VCaP (cell line): ENCODE measurements at regions not wholly inside any gene's neighbourhood (a gene's known extent, or its start where the extent isn't known, plus 50 kb on each side); places are given as distances from the start of the nearest gene placed in this dataset.

ENCODE experiments used
- H3K27ac ChIP-seq: fragments of 450-650 bp; 2 replicates; pipeline ENCODE4 v1.5.1; 2017
- TF ChIP-seq, protein P1 (sequence below): fragments of 450-650 bp; conservative IDR thresholded peaks from 2 replicates; pipeline ENCODE4 v1.5.1; 2017; ENCODE audit warnings: mild to moderate bottlenecking, moderate library complexity

- TF ChIP-seq, protein P1, sequence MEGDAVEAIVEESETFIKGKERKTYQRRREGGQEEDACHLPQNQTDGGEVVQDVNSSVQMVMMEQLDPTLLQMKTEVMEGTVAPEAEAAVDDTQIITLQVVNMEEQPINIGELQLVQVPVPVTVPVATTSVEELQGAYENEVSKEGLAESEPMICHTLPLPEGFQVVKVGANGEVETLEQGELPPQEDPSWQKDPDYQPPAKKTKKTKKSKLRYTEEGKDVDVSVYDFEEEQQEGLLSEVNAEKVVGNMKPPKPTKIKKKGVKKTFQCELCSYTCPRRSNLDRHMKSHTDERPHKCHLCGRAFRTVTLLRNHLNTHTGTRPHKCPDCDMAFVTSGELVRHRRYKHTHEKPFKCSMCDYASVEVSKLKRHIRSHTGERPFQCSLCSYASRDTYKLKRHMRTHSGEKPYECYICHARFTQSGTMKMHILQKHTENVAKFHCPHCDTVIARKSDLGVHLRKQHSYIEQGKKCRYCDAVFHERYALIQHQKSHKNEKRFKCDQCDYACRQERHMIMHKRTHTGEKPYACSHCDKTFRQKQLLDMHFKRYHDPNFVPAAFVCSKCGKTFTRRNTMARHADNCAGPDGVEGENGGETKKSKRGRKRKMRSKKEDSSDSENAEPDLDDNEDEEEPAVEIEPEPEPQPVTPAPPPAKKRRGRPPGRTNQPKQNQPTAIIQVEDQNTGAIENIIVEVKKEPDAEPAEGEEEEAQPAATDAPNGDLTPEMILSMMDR, result no peak
- no peak overlapping the region for H3K27ac ChIP-seq
These were observed 76.3 kb upstream of the IQSEC1 start for GRCh38 chr3:13149330-13150108.

DNA sequence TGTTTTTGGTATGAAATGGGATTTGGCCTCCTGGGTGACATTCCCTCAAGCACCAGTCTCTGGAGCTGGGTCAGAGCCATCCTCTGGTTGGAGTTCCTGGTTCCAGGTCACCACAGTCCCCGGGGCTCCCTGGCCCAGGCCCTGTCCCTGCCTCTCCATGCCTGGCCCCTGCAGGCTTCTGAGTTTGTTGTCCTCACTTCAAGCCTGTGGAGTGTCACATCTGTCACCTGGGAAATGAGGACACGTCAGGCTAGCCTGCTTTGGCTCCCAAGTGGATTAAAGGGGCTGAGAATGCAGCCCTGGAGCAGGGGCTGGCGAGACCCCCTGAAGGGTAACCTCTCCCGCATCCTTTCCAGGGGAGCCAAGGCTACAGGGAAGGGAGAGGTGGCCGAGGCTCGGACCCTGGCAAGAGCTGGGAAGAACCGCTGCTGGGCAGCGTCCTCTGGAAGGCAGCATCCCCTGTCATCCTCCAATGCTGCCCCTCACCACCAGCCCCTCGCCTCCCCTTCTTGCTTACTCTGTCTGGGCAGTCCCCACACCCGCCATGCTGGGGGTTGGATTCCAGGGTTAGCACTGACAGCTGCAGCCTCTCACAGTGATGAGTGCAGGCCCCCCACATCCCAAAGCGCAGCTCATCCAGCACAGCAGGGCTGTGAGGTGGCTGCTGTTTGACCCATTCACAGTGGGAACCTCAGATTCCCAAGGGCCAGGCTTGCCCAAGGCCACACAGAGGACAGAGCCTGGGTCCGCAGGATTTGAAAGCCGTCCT lies 75.5 kb upstream of the IQSEC1 start:
- H3K27ac ChIP-seq, result no peak overlapping the region
- TF ChIP-seq, protein P1, result no peak

GRCh38 chr3:13148126-13148525 lies 74.9 kb upstream of the IQSEC1 start:
- TF ChIP-seq, protein P1, result no peak
- no peak overlapping the region for H3K27ac ChIP-seq

GRCh38 chr3:13147344-13147743 lies 74.1 kb upstream of the IQSEC1 start:
- TF ChIP-seq, protein P1, result no peak
- H3K27ac ChIP-seq, result no peak overlapping the region

DNA sequence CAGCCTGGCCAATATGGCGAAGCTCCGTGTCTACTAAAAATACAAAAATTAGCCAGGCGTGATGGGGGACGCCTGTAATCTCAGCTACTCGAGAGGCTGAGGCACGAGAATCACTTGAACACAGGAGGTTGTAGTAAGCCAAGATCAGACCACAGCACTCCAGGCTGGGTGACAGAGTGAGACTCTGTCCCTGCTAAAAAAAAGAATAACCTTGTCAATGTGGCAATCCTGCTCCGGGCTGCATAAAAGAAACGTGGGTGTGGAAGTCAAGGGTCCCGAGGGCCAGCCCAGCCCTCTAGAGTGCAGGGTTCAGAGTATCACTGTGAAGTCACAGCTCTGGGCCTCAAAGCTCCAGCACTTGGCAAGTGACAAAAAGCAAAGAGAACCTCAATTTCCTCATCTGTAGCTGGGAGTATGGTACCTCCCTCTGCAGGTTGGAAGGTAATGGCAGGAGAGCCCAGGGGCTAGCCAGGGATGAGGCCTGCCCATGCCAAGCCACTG lies 73.5 kb upstream of the IQSEC1 start:
- TF ChIP-seq, protein P1, result no peak
- H3K27ac ChIP-seq, result no peak overlapping the region

- H3K27ac ChIP-seq, result no peak overlapping the region
- TF ChIP-seq, protein P1, result no peak
These were observed 72.8 kb upstream of the IQSEC1 start for GRCh38 chr3:13145826-13146642.
